GM21737 (cell line): ENCODE measurements at regions not wholly inside any gene's neighbourhood (a gene's known extent, or its start where the extent isn't known, plus 50 kb on each side); places are given as distances from the start of the nearest gene placed in this dataset.

Source experiments
- ATAC-seq: cut with Tn5 transposase; IDR thresholded peaks from one replicate; pipeline ENCODE4 v1.9.1; 2021; ENCODE audit warnings: mild to moderate bottlenecking, moderate library complexity; ENCODE audit not compliant: unreplicated experiment

- no peak for ATAC-seq
Measured at GRCh38 chr18:61950371-61950770, 57.6 kb upstream of the RNF152 start.

GRCh38 chr18:61949946-61950345 is 57.1 kb upstream of the RNF152 start:
- no peak for ATAC-seq

GRCh38 chr18:61948846-61949438 is 56.1 kb upstream of the RNF152 start:
- ATAC-seq: no peak

GRCh38 chr18:61948281-61948741 is 55.5 kb upstream of the RNF152 start:
- ATAC-seq: no peak

- ATAC-seq: no peak
Measured at GRCh38 chr18:61946449-61946848, 53.6 kb upstream of the RNF152 start.

GRCh38 chr18:61943175-61943964 is 50.6 kb upstream of the RNF152 start:
- no peak for ATAC-seq
